SJSA1 (cell line): ENCODE measurements at regions not wholly inside any gene's neighbourhood (a gene's known extent, or its start where the extent isn't known, plus 50 kb on each side); places are given as distances from the start of the nearest gene placed in this dataset.
A peak's percentile ranks its signal among the peaks of the same experiment; 100 is the strongest.

Experiments
- DNase-seq, 2 experiments: peaks; one replicate each; pipeline ENCODE4 v3.0.0-alpha.2; 2015 to 2020; ENCODE audit warnings: low spot score in 2 of 2, low read depth in 1 of 2
- H3K27ac ChIP-seq: fragments of 250-450 bp; sonication (Bioruptor Pico); 2 replicates; pipeline ENCODE4 v1.5.1; 2020; ENCODE audit warnings: mild to moderate bottlenecking, moderate library complexity
- H3K27me3 ChIP-seq: fragments of 250-450 bp; sonication (Bioruptor Pico); replicated peaks from 2 replicates; pipeline ENCODE4 v1.5.1; 2020; ENCODE audit warnings: mild to moderate bottlenecking, moderate library complexity
- H3K36me3 ChIP-seq: fragments of 250-450 bp; sonication (Bioruptor Pico); 2 replicates; pipeline ENCODE4 v1.5.1; 2020; ENCODE audit warnings: mild to moderate bottlenecking
- H3K4me1 ChIP-seq: fragments of 250-450 bp; sonication (Bioruptor Pico); replicated peaks from 2 replicates; pipeline ENCODE4 v1.6.1; 2021; ENCODE audit warnings: mild to moderate bottlenecking
- H3K4me3 ChIP-seq: fragments of 250-450 bp; sonication (Bioruptor Pico); 2 replicates; pipeline ENCODE4 v1.5.1; 2020; ENCODE audit warnings: mild to moderate bottlenecking
- H3K9me3 ChIP-seq: fragments of 250-450 bp; sonication (Bioruptor Pico); replicated peaks from 2 replicates; pipeline ENCODE4 v1.5.1; 2020; ENCODE audit warnings: mild to moderate bottlenecking

DNA sequence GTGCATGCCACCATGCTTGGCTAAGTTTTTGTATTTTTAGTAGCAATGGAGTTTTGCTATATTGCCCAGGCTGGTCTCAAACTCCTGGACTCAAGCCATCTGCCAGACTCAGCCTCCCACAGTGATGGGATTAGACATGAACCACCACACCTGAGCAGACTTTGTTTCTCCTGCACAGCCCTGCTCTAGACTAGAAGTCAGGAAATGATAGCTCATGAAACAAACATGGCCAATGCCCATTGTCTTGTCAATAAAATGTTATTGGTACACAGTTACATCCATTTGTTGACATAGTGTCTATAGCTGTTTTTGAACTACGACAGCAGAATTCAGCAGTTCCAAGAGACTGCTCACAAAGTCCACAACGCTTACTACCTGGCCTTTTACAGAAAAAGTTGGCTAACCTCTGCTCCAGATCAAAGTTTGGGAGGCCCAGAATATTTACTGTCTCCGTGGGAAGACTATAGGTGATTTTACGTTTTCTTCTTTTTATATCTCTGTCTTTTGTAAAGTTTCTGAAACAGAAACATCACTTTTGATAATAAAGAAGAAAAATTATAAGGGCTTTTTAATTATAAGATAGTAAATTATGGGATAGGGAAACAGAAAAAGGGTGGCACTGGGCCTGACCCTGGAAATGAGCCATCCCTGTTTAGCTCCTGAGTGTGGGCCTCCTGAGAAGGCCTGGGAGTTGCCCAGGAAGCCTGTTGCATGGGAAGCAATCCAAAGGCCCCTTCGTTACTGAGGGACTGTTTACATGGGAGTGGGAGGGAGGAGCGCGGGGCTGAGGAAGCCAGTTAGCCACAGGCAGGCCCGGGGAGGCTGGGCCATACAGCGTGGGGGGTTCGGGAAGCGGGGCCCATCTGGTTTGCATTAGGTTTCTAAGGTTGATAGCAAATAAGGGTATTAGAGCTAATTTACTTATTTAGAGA lies 201.5 kb downstream of the IRF8 start:
- Histone ChIP-seq H3K27me3 (no peaks in the 10 kb centered on the region), H3K4me3 (no peak overlapping the region), H3K36me3 (no peaks in the 10 kb centered on the region), H3K27ac (peak overlapping the region; percentile 65), H3K4me1 (peaks cover 23% of the 10 kb centered on the region), H3K9me3 (no peaks in the 10 kb centered on the region)
- DNase-seq = peak; percentile 94 to 95

DNA sequence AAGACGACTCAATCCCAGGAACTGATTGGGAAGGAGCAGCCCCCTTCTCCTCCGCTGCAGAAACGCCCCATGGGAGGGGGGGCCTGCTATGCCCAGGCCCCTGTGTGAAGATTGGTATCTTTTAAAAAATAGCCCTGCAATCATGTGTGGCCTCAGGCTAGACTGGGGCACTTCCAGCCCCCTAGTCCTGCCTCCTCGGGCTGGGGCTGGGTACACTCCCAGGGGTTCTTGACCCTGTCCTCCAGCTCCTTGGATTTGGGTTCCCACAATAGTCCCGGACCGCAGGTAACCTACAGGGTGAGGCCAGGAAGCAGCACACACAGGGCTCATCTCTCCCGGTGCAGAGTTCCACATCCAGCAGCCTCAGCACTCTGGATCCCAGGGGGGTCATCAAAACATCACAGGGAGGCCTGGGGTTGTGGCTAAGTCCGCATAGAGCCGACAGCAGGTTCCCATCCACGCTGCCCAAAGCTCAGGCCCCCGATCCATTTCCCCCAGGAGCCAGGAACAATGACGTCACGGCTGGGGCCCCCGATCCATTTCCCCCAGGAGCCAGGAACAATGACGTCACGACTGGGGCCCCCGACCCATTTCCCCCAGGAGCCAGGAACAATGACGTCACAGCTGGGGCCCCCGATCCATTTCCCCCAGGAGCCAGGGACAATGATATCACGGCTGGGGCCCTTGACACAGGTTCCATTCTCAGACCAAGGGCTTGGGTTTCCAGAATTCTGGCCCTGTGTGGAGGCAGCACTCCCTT lies 202.4 kb downstream of the IRF8 start:
- Histone ChIP-seq H3K27me3 (no peaks in the 10 kb centered on the region), H3K4me3 (no peak overlapping the region), H3K36me3 (no peaks in the 10 kb centered on the region), H3K27ac (peak overlapping the region; percentile 65), H3K9me3 (no peaks in the 10 kb centered on the region), H3K4me1 (peaks cover 23% of the 10 kb centered on the region)
- no peak for DNase-seq

DNA sequence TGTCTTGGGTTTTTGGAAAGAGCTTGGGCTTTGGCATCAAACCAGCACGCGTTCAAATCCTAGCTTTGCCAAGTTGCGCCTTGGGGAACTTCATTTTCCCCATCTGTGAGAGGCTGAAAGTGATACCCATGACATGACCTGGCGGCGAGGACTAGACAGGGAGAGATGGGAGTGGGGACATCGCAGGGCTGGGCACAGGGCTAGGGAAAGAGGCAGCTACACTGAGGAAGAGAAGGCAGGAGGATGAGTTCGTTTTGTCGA lies 202.9 kb downstream of the IRF8 start:
- no peaks in the 10 kb centered on the region for H3K27me3 ChIP-seq
- no peak for DNase-seq
- no peak overlapping the region for H3K27ac ChIP-seq
- H3K36me3 ChIP-seq = no peaks in the 10 kb centered on the region
- no peak overlapping the region for H3K4me3 ChIP-seq
- H3K9me3 ChIP-seq = no peaks in the 10 kb centered on the region
- H3K4me1 ChIP-seq = peaks cover 23% of the 10 kb centered on the region

DNA sequence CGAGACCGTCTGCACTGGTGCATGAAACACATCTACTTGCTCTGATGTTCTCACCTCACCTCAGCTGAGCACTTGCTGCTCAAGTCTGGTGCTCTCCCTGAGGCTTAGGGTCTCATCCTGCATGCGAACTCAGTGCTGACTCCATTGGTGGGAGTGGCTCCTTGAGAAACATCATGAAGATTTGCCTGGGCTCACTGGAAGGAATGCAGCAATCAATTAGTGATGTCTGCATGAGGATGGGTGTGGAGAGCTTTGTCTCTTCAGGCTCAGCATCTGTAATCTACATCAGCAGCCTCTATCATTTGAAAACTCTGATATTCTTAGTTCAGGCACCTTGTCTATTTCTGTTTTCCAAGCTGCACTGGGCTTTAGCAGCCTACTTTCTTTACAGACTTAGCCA lies 204.4 kb downstream of the IRF8 start:
- no peak for DNase-seq
- H3K9me3 ChIP-seq = no peaks in the 10 kb centered on the region
- H3K27ac ChIP-seq = no peak overlapping the region
- no peaks in the 10 kb centered on the region for H3K27me3 ChIP-seq
- no peaks in the 10 kb centered on the region for H3K36me3 ChIP-seq
- H3K4me3 ChIP-seq = no peak overlapping the region
- peaks cover 23% of the 10 kb centered on the region for H3K4me1 ChIP-seq

DNA sequence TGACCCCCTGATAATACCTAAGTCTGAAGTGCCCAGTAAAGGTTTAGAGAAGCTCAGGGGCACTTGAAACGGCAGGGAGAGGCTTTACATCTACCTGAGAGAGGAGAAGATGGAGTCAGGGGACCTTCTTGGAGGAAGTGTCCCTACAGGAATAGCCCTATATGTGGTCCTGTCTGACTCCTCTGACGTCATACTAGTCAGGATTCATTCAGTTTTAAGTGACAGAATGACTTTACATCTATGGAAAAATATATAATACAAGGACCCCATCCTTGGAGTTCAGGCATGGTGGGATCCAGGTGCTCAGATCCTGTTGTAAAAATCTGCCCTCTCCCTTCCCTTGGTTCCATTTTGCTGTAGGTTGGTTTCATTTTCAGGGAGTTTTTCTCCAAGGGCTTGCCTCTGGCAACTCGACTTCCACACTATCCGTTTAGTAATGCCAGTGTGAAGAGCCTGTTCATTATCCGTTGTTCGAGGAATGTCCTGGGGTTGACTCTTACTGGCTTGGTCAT lies 205.6 kb downstream of the IRF8 start:
- Histone ChIP-seq H3K4me3 (no peak overlapping the region), H3K36me3 (no peaks in the 10 kb centered on the region), H3K4me1 (peaks cover 23% of the 10 kb centered on the region), H3K27ac (no peak overlapping the region), H3K9me3 (no peaks in the 10 kb centered on the region), H3K27me3 (no peaks in the 10 kb centered on the region)
- no peak for DNase-seq

DNA sequence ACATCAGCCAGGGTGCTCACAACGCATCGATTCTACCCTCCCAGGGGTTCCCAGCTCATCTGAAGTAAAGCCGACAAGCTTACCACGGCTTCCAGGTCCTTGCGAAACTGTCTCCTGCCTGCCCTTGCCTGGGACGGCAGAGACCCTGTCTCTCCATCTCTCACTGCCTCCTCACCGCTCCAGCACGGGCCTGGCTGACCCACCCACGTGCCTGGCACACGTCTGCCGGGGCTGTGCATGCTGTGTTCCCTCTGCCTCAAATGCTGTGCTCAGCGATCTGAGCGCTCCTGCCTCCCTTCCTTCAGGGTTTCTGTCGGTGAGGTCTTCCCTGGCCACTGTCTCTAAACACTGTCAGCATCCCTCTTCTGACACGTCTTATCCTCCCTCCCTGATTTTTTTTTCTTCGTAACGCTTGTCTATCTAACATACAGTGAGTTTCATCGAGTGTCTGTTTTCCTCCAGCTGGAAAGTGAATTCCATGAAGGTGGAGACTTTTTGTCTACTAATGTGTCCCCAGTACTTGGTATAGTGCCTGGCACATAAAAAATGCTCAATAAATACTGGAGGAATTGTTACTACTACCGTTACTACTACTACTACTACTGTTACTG lies 208.4 kb downstream of the IRF8 start:
- DNase-seq = no peak
- peaks cover 11% of the 10 kb centered on the region for H3K4me1 ChIP-seq
- no peak overlapping the region for H3K4me3 ChIP-seq
- no peak overlapping the region for H3K27ac ChIP-seq
- no peaks in the 10 kb centered on the region for H3K9me3 ChIP-seq
- H3K36me3 ChIP-seq = no peaks in the 10 kb centered on the region
- H3K27me3 ChIP-seq = no peaks in the 10 kb centered on the region

DNA sequence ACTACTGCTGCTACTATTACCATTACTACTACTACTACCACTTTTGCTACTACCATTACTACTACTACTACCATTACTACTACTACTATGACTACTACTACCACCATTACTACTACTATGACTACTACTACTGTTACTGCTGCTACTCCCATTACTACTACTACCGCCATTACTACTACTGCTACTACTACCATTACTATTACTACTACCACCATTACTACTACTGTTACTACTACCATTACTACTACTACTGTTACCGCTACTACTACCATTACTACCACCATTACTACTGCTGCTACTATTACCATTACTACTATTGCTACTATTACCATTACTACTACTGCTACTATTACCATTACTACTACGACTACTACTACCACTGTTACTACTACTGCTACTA lies 209.1 kb downstream of the IRF8 start:
- H3K27ac ChIP-seq = no peak overlapping the region
- H3K27me3 ChIP-seq = no peaks in the 10 kb centered on the region
- no peaks in the 10 kb centered on the region for H3K9me3 ChIP-seq
- H3K4me3 ChIP-seq = no peak overlapping the region
- H3K36me3 ChIP-seq = no peaks in the 10 kb centered on the region
- DNase-seq = no peak
- peaks cover 9% of the 10 kb centered on the region for H3K4me1 ChIP-seq

DNA sequence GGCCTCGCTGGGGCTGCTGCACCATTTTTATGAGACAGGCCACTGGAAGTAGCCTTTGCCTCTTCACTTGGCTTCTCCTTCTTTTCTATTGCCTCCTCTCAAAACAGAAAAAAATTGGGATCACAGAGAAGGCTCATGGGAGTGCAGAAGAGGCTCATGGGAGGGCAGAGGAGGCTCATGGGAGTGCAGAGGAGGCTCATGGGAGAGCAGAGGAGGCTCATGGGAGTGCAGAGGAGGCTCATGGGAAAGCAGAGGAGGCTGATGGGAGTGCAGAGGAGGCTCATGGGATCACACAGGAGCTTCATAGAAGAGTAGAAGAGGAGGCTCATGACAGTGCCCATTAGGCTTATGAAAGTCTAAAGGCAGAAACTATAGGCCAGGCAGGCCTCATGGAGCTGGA lies 211.2 kb downstream of the IRF8 start:
- H3K27ac ChIP-seq = no peak overlapping the region
- H3K4me1 ChIP-seq = peaks cover 9% of the 10 kb centered on the region
- no peaks in the 10 kb centered on the region for H3K9me3 ChIP-seq
- no peaks in the 10 kb centered on the region for H3K36me3 ChIP-seq
- no peak overlapping the region for H3K4me3 ChIP-seq
- H3K27me3 ChIP-seq = no peaks in the 10 kb centered on the region
- no peak for DNase-seq

DNA sequence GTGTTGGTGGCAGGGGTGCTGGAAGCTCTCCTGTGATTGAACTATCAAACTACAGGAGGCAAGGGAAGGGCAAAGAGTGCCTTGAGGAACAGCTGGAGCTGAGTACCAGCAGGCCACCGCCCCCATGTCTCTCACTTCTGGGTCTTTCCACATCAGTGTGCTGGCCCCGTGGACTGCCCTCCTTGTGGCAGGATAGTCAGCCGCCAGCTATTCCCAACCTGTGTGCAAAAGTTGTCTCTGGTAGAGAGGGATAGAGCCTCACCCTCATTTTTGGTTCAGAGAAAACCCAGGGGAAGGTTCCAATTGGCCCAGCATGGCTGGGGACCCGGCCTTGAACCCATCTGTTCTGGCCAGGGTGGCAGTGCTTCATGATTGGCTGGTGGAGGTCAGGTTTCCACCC lies 211.8 kb downstream of the IRF8 start:
- no peaks in the 10 kb centered on the region for H3K36me3 ChIP-seq
- H3K4me1 ChIP-seq = peaks cover 9% of the 10 kb centered on the region
- no peaks in the 10 kb centered on the region for H3K9me3 ChIP-seq
- H3K27me3 ChIP-seq = no peaks in the 10 kb centered on the region
- DNase-seq = no peak
- H3K4me3 ChIP-seq = no peak overlapping the region
- no peak overlapping the region for H3K27ac ChIP-seq

DNA sequence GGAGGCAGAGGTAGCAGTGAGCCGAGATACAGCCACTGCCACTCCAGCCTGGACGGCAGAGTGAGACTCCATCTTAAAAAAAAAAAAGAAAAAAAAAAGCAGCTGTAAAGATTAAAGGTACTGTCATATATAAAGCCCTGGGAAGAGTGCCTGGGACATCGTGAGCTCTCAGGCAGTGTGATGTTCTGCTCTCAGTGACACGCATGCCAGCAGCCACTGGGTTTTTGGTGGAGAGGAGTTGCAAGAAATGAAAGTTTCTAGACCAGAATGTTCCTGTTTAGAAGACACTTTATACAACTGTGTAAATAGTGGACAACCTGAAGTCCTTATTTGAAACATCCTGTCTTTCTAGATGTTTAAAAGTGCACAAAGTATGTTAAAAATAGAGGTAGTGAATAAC lies 213.2 kb downstream of the IRF8 start:
- Histone ChIP-seq H3K27ac (no peak overlapping the region), H3K9me3 (no peaks in the 10 kb centered on the region), H3K4me1 (peaks cover 9% of the 10 kb centered on the region), H3K36me3 (no peaks in the 10 kb centered on the region), H3K27me3 (no peaks in the 10 kb centered on the region), H3K4me3 (no peak overlapping the region)
- no peak for DNase-seq

DNA sequence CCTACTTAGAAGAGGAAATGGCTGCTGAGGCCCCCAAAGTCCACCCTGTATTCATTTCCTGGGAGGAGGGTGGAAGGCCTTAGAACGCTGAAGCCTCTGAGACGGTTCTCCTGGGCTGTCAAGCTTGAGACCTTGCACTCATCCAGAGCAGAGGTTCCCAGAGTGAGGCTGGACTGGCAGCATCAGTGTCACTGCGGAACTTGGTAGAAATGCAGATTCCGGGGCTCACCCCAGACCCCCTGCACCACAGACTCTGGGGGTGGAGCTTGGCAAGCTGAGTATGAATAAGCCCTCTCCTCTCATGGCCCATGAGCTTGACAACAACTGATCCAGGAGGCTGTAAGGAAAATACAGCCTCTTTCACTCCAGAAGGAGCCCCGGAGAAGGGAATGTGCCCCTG lies 218.3 kb downstream of the IRF8 start:
- no peaks in the 10 kb centered on the region for H3K9me3 ChIP-seq
- no peak overlapping the region for H3K27ac ChIP-seq
- no peak for DNase-seq
- peaks cover 22% of the 10 kb centered on the region for H3K4me1 ChIP-seq
- H3K36me3 ChIP-seq = no peaks in the 10 kb centered on the region
- no peak overlapping the region for H3K4me3 ChIP-seq
- no peaks in the 10 kb centered on the region for H3K27me3 ChIP-seq

DNA sequence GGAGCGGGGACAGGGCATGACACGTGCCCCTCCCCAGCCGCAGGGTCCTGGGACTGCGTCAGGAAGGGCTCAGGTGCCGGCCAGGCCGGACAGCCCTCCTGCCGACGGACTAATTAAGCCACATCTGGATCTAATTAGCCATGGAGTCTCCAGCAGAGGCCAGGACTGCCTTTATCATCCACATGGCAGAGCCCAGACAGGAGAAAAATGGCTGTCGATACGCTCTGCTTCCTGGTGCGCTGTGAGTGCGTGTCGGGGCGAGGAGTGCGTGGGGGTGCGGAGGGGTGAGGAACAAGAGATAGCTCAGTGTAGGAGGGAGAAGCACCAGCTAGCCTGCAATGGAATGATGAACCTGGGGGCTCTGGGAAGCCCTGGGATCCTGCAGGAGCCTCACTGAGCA lies 218.8 kb downstream of the IRF8 start:
- Histone ChIP-seq H3K4me1 (peaks cover 22% of the 10 kb centered on the region), H3K4me3 (no peak overlapping the region), H3K36me3 (no peaks in the 10 kb centered on the region), H3K27ac (no peak overlapping the region), H3K9me3 (no peaks in the 10 kb centered on the region), H3K27me3 (no peaks in the 10 kb centered on the region)
- no peak for DNase-seq

DNA sequence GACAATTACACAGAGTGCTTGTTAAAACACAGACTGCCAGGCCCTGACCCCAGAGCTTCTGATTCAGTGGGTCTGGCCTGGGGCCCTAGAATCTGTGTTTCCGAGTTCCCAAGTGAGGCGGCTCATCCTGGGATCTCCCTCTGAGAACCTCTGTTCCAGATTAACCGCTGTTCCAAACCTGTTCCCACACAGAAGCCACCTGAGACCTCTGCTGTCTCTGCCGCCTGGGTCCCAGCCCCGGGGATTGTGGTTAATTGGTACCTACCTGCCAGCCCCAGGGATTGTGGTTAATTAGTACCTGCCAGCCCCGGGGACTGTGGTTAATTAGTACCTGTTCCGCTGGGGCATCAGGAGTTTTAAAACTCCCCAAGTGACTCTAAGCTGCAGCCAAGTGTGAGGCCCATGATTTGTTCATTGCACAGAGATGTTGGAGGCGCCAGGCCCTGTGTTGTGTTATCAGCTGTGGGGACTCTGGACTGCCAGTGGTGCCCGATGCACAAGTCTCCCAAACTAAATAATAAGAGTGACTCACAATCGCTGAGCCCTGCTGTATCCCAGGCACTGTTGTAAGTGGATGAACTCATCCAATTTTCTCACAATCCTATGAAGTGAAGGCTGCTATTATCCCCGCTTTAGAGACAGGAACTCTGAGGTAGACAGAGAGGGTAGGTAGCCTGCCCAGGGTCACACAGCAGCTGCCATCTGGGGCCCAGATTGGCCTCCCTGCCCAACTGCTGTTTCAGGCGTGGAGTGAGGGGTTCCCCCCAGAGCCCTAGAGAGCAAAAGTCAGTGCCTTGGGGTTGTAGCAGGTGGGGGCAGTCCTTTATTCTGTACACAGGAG lies 219.7 kb downstream of the IRF8 start:
- Histone ChIP-seq H3K27me3 (no peaks in the 10 kb centered on the region), H3K9me3 (no peaks in the 10 kb centered on the region), H3K4me1 (peaks cover 22% of the 10 kb centered on the region), H3K27ac (no peak overlapping the region), H3K36me3 (no peaks in the 10 kb centered on the region), H3K4me3 (no peak overlapping the region)
- DNase-seq = peak in 1 of 2 experiments; percentile 39
